Testis (tissue), 2 donors: ENCODE measurements at regions not wholly inside any gene's neighbourhood (a gene's known extent, or its start where the extent isn't known, plus 50 kb on each side); places are given as distances from the start of the nearest gene placed in this dataset.

Experiments
- DNase-seq: peaks from one replicate; pipeline ENCODE4 v3.0.0-alpha.2; 2019
- H3K27ac ChIP-seq, 2 donors: fragments of 200-600 bp; sonication (generic); one replicate each; pipeline ENCODE4 v1.5.1; 2019
- H3K27me3 ChIP-seq: fragments of 200-600 bp; sonication (generic); one replicate; pipeline ENCODE4 v1.5.1; 2019
- H3K36me3 ChIP-seq: fragments of 200-600 bp; sonication (generic); one replicate; pipeline ENCODE4 v1.5.1; 2017; ENCODE audit warnings: low read depth; ENCODE audit errors: missing control alignments
- H3K4me1 ChIP-seq: fragments of 200-600 bp; sonication (generic); one replicate; pipeline ENCODE4 v1.5.1; 2019
- H3K4me3 ChIP-seq, 2 donors: fragments of 200-600 bp; sonication (generic); one replicate each; pipeline ENCODE4 v1.5.1; 2017 to 2019
- H3K9me3 ChIP-seq: fragments of 200-600 bp; sonication (generic); one replicate; pipeline ENCODE4 v1.5.1; 2017
- CTCF ChIP-seq, 3 experiments: fragments of 450-650 bp in 2 of 3; fragments of 200-600 bp in 1 of 3; sonication (generic) in 1 of 3; IDR thresholded peaks; one replicate each; pipeline ENCODE4 v1.5.1; 2016 to 2019; ENCODE audit warnings: antibody characterized with exemption in 3 of 3, mild to moderate bottlenecking in 2 of 3, moderate library complexity in 1 of 3
- POLR2A ChIP-seq: fragments of 450-650 bp; IDR thresholded peaks from one replicate; pipeline ENCODE4 v1.6.1; 2017; ENCODE audit warnings: antibody characterized with exemption, mild to moderate bottlenecking, moderate library complexity
- WGBS, 2 donors: methylation state at CpG; one replicate each; pipeline ENCODE4 v1.1.5; 2018; 5-methylcytosine and 5-hydroxymethylcytosine counted together
- intact Hi-C: fragments of 100-400 bp; cut with DNase I; formaldehyde crosslinking; loops from one replicate; pipeline ENCODE4 v1.15.1; 2023; ENCODE audit warnings: low total_unique reads

DNA sequence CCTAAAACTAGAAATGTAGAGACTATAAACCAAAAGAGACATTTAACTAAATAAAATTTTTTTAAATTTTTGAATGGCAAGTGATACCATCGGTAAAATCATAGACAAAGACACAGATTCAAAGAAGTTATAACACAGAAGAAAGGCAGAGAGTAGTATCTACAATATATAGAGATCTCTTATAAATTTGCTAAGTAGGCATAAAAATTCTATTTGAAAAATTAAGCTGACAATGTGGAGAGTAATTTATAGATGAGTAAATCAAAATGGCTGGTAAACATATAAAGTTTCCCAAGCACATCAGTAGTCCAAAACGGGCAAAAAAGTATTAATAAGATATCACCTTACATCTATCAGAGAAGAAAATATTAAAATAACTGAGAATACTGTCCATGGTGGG is 1061.0 kb downstream of the ADGRL2 start:
- intact Hi-C loops: no loop called here
- TF ChIP-seq POLR2A: no peak
- no peak for TF ChIP-seq CTCF (IDR thresholded peaks at IDR 0.05)
- Histone ChIP-seq H3K27me3 (no peaks in the 10 kb centered on the region), H3K27ac (no peak overlapping the region), H3K36me3 (no peaks in the 10 kb centered on the region), H3K4me1 (no peaks in the 10 kb centered on the region), H3K9me3 (no peaks in the 10 kb centered on the region), H3K4me3 (no peak overlapping the region)
- 77% methylated on average over 2 of the region's 2 CpGs for whole genome bisulfite sequencing, 2 donors
- DNase-seq: no peak

GRCh38 chr1:82858031-82858430 is 1057.3 kb downstream of the ADGRL2 start:
- DNase-seq: no peak
- TF ChIP-seq CTCF (IDR thresholded peaks at IDR 0.05) (no peak), POLR2A (no peak)
- Histone ChIP-seq H3K9me3 (no peaks in the 10 kb centered on the region), H3K4me1 (no peaks in the 10 kb centered on the region), H3K4me3 (no peak overlapping the region), H3K27ac (no peak overlapping the region), H3K27me3 (no peaks in the 10 kb centered on the region), H3K36me3 (no peaks in the 10 kb centered on the region)
- 57 to 59% methylated on average over 4 of the region's 4 CpGs for whole genome bisulfite sequencing, 2 donors
- intact Hi-C loops: no loop called here

- intact Hi-C loops: no loop called here
- TF ChIP-seq POLR2A (no peak), CTCF (IDR thresholded peaks at IDR 0.05) (no peak)
- WGBS, 2 donors: 73 to 88% methylated on average over 2 of the region's 2 CpGs
These were observed 1048.7 kb downstream of the ADGRL2 start for GRCh38 chr1:82849460-82849859.

DNA sequence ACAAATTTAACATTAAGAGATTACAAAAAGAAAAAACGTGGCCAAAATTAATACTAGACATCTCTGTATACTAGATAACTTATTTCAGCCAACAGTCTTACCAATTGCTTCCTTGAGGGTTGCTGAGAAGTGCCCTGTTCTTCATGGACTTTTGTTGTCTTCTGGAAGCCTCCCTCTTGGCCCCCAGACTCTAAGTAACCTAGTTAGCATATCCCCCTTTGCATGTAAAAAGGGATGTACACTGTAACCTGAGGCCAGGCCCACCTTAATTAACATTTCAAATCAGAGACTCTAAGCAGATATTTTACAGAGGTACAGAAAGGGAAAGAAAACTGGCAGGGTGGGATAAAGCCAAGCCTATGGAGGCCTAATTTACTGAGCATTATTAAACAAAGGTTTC is 1047.3 kb downstream of the ADGRL2 start:
- DNase-seq: no peak
- Histone ChIP-seq H3K36me3 (no peaks in the 10 kb centered on the region), H3K4me3 (no peak overlapping the region), H3K9me3 (no peaks in the 10 kb centered on the region), H3K27ac (no peak overlapping the region), H3K27me3 (no peaks in the 10 kb centered on the region), H3K4me1 (no peaks in the 10 kb centered on the region)
- 40 to 60% methylated on average over 1 of the region's 1 CpG for WGBS, 2 donors
- TF ChIP-seq POLR2A (no peak), CTCF (IDR thresholded peaks at IDR 0.05) (no peak)
- intact Hi-C loops: no loop called here

More at GRCh38 chr1:82849460-82849859, 1048.7 kb downstream of the ADGRL2 start:
- Histone ChIP-seq H3K4me1 (no peaks in the 10 kb centered on the region), H3K27ac (no peak overlapping the region), H3K36me3 (no peaks in the 10 kb centered on the region), H3K4me3 (no peak overlapping the region), H3K27me3 (no peaks in the 10 kb centered on the region), H3K9me3 (no peaks in the 10 kb centered on the region)
- no peak for DNase-seq

GRCh38 chr1:82845866-82846265 is 1045.1 kb downstream of the ADGRL2 start:
- Histone ChIP-seq H3K4me3 (no peak overlapping the region), H3K36me3 (no peaks in the 10 kb centered on the region), H3K27me3 (no peaks in the 10 kb centered on the region), H3K27ac (no peak overlapping the region), H3K4me1 (no peaks in the 10 kb centered on the region), H3K9me3 (no peaks in the 10 kb centered on the region)
- WGBS, 2 donors: 87 to 96% methylated on average over 2 of the region's 2 CpGs
- no peak for DNase-seq
- intact Hi-C loops: no loop called here
- TF ChIP-seq POLR2A (no peak), CTCF (IDR thresholded peaks at IDR 0.05) (no peak)
